Prostate gland (tissue), 2 donors: ENCODE measurements at regions not wholly inside any gene's neighbourhood (a gene's known extent, or its start where the extent isn't known, plus 50 kb on each side); places are given as distances from the start of the nearest gene placed in this dataset.

ENCODE experiments used
- DNase-seq: peaks from one replicate; pipeline ENCODE4 v3.0.0-alpha.2; 2019; ENCODE audit warnings: low spot score
- H3K27ac ChIP-seq, 2 donors: fragments of 200-600 bp; sonication (generic); 2 replicates each; pipeline ENCODE4 v1.5.1; 2017 to 2019
- H3K27me3 ChIP-seq: fragments of 200-600 bp; sonication (generic); replicated peaks from 2 replicates; pipeline ENCODE4 v1.5.1; 2019; ENCODE audit not compliant: insufficient read depth
- H3K36me3 ChIP-seq, 2 donors: fragments of 200-600 bp; sonication (generic); 1 replicate in 1 of 2; 2 replicates in 1 of 2; pipeline versions ENCODE4 v1.5.1 to v1.8.1; 2017 to 2019
- H3K4me1 ChIP-seq: fragments of 200-600 bp; sonication (generic); replicated peaks from 2 replicates; pipeline ENCODE4 v1.5.1; 2019
- H3K4me3 ChIP-seq, 2 donors: fragments of 200-600 bp; sonication (generic); 2 replicates each; pipeline ENCODE4 v1.5.1; 2017 to 2019
- H3K9me3 ChIP-seq: fragments of 200-600 bp; sonication (generic); 2 replicates; pipeline ENCODE4 v1.5.1; 2017
- POLR2A ChIP-seq: fragments of 450-650 bp; IDR thresholded peaks from one replicate; pipeline ENCODE4 v1.6.1; 2016; ENCODE audit warnings: antibody characterized with exemption, mild to moderate bottlenecking
- POLR2AphosphoS5 ChIP-seq: sonication (generic); formaldehyde crosslinking; IDR thresholded peaks from one replicate; pipeline ENCODE4 v1.6.1; 2017; ENCODE audit warnings: antibody characterized with exemption
- WGBS: methylation state at CpG from one replicate; pipeline ENCODE4 v1.1.5; 2018; 5-methylcytosine and 5-hydroxymethylcytosine counted together
- intact Hi-C: fragments of 100-400 bp; cut with DNase I; formaldehyde crosslinking; loops from one replicate; pipeline ENCODE4 v1.14.2; 2022
- TF ChIP-seq, protein P1 (sequence below), 4 experiments: fragments of 200-600 bp in 2 of 4; fragments of 450-650 bp in 2 of 4; sonication (generic) in 2 of 4; IDR thresholded peaks; 1 replicate in 3 of 4; 2 replicates in 1 of 4; pipeline ENCODE4 v1.5.1; 2016 to 2019; ENCODE audit warnings: antibody characterized with exemption in 4 of 4, mild to moderate bottlenecking in 2 of 4, moderate library complexity in 2 of 4

DNA sequence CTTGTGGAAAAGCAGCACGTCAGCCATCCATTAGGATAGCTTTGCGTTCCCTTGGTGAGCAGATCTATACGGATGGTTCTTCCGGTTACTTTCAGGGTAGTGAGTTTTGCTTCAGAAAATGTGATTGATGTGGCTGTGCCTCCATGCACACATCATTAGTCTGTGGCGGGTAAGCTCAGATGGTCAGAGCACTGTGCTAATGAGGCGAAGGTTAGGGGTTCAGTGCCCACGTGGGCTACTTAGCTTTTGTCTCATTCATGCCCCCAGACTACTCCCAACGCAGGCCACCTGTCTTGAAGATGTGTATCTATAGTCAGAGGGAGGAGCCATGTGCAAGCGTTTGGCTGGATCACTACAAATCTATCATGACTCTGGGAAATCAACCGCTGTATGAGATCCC is 322.8 kb upstream of the POU3F3 start:
- intact Hi-C loops, result no loop called here
- Histone ChIP-seq H3K4me3 (no peak overlapping the region), H3K27ac (no peak overlapping the region), H3K27me3 (no peaks in the 10 kb centered on the region), H3K4me1 (no peaks in the 10 kb centered on the region), H3K9me3 (no peaks in the 10 kb centered on the region), H3K36me3 (no peaks in the 10 kb centered on the region)
- DNase-seq, result no peak
- 90% methylated on average over 10 of the region's 10 CpGs for WGBS
- no peak for TF ChIP-seq POLR2AphosphoS5
- TF ChIP-seq, protein P1, sequence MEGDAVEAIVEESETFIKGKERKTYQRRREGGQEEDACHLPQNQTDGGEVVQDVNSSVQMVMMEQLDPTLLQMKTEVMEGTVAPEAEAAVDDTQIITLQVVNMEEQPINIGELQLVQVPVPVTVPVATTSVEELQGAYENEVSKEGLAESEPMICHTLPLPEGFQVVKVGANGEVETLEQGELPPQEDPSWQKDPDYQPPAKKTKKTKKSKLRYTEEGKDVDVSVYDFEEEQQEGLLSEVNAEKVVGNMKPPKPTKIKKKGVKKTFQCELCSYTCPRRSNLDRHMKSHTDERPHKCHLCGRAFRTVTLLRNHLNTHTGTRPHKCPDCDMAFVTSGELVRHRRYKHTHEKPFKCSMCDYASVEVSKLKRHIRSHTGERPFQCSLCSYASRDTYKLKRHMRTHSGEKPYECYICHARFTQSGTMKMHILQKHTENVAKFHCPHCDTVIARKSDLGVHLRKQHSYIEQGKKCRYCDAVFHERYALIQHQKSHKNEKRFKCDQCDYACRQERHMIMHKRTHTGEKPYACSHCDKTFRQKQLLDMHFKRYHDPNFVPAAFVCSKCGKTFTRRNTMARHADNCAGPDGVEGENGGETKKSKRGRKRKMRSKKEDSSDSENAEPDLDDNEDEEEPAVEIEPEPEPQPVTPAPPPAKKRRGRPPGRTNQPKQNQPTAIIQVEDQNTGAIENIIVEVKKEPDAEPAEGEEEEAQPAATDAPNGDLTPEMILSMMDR (IDR thresholded peaks at IDR 0.05), result no peak
- no peak for TF ChIP-seq POLR2A

DNA sequence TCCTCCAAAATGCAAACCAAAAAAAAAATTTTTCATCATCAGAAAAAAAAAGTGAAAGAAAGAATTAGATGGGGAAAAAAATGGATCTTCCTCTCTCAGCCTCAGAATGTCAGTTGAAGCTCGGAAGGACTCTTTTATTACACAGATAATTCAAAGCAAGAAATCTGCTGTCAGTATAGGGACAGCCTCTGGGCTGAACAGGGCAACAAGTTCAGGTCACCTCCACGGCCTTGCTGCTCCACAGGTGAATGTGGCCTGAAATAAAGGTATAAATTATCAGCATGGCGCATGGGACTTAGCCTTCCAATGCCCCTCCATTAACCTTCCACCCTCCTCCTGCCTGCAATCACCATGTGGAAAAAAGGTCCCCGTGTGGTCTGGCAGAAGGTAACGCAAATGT is 316.8 kb upstream of the POU3F3 start:
- no peak overlapping the region for H3K4me3 ChIP-seq

DNA sequence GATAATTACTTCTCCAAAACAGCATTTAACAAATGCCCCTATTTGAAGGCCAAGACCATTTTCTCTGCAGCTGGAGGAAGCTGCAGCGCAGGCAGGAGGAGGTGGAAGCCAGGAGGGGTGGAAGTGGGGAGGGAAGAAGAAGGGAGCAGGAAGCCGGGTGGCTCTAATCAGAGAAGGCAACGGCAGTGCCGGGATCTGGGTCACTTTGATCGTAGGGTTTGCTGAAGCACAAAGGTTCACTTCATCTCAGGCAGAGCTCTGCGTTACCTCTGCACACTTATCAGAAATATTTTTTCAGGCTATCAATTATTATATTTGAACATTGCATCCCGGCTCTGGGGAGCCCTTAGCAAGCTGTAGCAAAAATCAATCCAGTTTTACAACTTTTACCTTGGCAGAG is 315.8 kb upstream of the POU3F3 start:
- intact Hi-C loops, result no loop called here
- no peaks in the 10 kb centered on the region for H3K9me3 ChIP-seq
- H3K27me3 ChIP-seq, result no peaks in the 10 kb centered on the region
- no peaks in the 10 kb centered on the region for H3K36me3 ChIP-seq
- no peak overlapping the region for H3K4me3 ChIP-seq
- no peak overlapping the region for H3K27ac ChIP-seq
- no peak for DNase-seq
- TF ChIP-seq, protein P1 (IDR thresholded peaks at IDR 0.05), result no peak
- TF ChIP-seq POLR2A (no peak), POLR2AphosphoS5 (no peak)
- no peaks in the 10 kb centered on the region for H3K4me1 ChIP-seq
- 18% methylated on average over 7 of the region's 7 CpGs for WGBS

More for the DNA sequence above, 316.8 kb upstream of the POU3F3 start:
- WGBS, result 77% methylated on average over 5 of the region's 5 CpGs
- Histone ChIP-seq H3K36me3 (no peaks in the 10 kb centered on the region), H3K27ac (no peak overlapping the region), H3K4me1 (no peaks in the 10 kb centered on the region), H3K27me3 (no peaks in the 10 kb centered on the region), H3K9me3 (no peaks in the 10 kb centered on the region)
- no peak for TF ChIP-seq POLR2AphosphoS5
- TF ChIP-seq POLR2A, result no peak
- TF ChIP-seq, protein P1 (IDR thresholded peaks at IDR 0.05), result no peak
- DNase-seq, result no peak
- intact Hi-C loops, result no loop called here

DNA sequence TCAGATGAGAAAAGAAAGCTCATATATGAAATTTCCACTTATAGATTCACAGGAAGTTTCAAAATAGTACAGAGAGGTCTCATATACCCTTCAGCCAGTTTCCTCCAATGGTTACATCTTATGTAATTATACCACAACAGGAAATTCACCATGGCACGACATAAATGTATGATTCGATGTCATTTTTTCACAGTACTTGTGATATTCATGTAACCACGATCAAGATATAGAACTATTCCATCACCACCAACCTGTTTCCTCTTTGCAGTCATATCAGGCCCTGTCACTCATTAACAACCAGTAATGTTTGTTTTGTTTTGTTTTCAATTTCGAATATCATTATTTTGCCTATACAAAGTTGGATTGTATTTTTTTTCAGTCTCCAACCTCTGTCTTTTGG is 314.3 kb upstream of the POU3F3 start:
- H3K36me3 ChIP-seq, result no peaks in the 10 kb centered on the region
- no peak overlapping the region for H3K4me3 ChIP-seq
- H3K27ac ChIP-seq, result no peak overlapping the region
- TF ChIP-seq POLR2A, result no peak
- TF ChIP-seq, protein P1 (IDR thresholded peaks at IDR 0.05), result no peak
- no peak for TF ChIP-seq POLR2AphosphoS5
- DNase-seq, result no peak
- H3K9me3 ChIP-seq, result no peaks in the 10 kb centered on the region
- intact Hi-C loops, result no loop called here
- 71% methylated on average over 4 of the region's 4 CpGs for WGBS
- no peaks in the 10 kb centered on the region for H3K4me1 ChIP-seq
- H3K27me3 ChIP-seq, result no peaks in the 10 kb centered on the region

DNA sequence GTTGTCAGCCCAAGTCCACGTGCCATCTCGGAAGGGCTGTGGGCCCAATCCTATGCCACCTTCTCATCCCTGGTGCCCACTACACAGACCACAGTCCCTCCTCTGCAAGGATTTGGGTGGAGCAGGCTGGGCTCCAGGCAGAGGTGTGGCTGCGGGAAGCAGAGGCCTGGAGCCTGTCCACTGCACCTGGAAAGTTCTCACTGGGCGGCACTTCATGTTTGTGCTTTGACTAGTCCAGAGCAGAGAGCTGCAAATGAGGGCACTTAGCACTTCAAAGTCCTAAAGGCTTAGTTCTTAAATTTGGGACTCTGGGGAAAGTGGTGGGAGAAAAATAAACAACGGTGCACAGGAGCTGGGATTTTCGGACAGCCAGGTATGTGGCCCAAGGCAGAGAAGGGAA is 308.9 kb upstream of the POU3F3 start:
- Histone ChIP-seq H3K4me1 (no peaks in the 10 kb centered on the region), H3K27ac (no peak overlapping the region), H3K36me3 (no peaks in the 10 kb centered on the region), H3K27me3 (no peaks in the 10 kb centered on the region), H3K9me3 (no peaks in the 10 kb centered on the region), H3K4me3 (no peak overlapping the region)
- no peak for TF ChIP-seq POLR2AphosphoS5
- TF ChIP-seq, protein P1 (IDR thresholded peaks at IDR 0.05), result no peak
- no peak for TF ChIP-seq POLR2A
- DNase-seq, result no peak
- intact Hi-C loops, result no loop called here
- WGBS, result 88% methylated on average over 6 of the region's 6 CpGs
